Trophoblast cell (in vitro differentiated cells and primary cell): ENCODE measurements at regions not wholly inside any gene's neighbourhood (a gene's known extent, or its start where the extent isn't known, plus 50 kb on each side); places are given as distances from the start of the nearest gene placed in this dataset.

Source experiments
- DNase-seq, 2 donors: peaks; one replicate each; pipeline ENCODE4 v3.0.0-alpha.2; 2016
- H2AFZ ChIP-seq: 2 replicates; pipeline ENCODE4 v1.6.1; 2013; ENCODE audit warnings: low read length, moderate library complexity, mild to moderate bottlenecking; ENCODE audit not compliant: insufficient read depth, poor library complexity
- H2AK5ac ChIP-seq: 2 replicates; pipeline ENCODE4 v1.6.1; 2013; ENCODE audit warnings: mild to moderate bottlenecking, low read length
- H2BK120ac ChIP-seq: 2 replicates; pipeline ENCODE4 v1.6.1; 2013; ENCODE audit warnings: low read length, mild to moderate bottlenecking, moderate library complexity; ENCODE audit not compliant: insufficient read depth, poor library complexity
- H2BK12ac ChIP-seq: 2 replicates; pipeline ENCODE4 v1.6.1; 2013; ENCODE audit warnings: mild to moderate bottlenecking, low read length, moderate library complexity
- H2BK5ac ChIP-seq: 2 replicates; pipeline ENCODE4 v1.6.1; 2013; ENCODE audit warnings: low read length, low read depth, moderate library complexity, mild to moderate bottlenecking; ENCODE audit not compliant: poor library complexity
- H3K14ac ChIP-seq: 2 replicates; pipeline ENCODE4 v1.6.1; 2013; ENCODE audit warnings: mild to moderate bottlenecking, low read length
- H3K18ac ChIP-seq: 2 replicates; pipeline ENCODE4 v1.6.1; 2013; ENCODE audit warnings: mild to moderate bottlenecking, low read length
- H3K23ac ChIP-seq: 2 replicates; pipeline ENCODE4 v1.6.1; 2013; ENCODE audit warnings: low read length
- H3K27ac ChIP-seq: 2 replicates; pipeline ENCODE4 v1.5.1; 2013; ENCODE audit warnings: low read depth, mild to moderate bottlenecking, inconsistent platforms, low read length, moderate library complexity
- H3K27me3 ChIP-seq: 2 replicates; pipeline ENCODE4 v1.6.1; 2013; ENCODE audit warnings: inconsistent platforms, mild to moderate bottlenecking, low read length, moderate library complexity; ENCODE audit not compliant: insufficient read depth
- H3K36me3 ChIP-seq, 2 experiments: 1 replicate in 1 of 2; 2 replicates in 1 of 2; pipeline ENCODE4 v1.6.1; 2013; ENCODE audit warnings: low read length in 2 of 2, mild to moderate bottlenecking in 2 of 2, moderate library complexity in 1 of 2; ENCODE audit not compliant: insufficient read depth in 2 of 2, control insufficient read depth in 1 of 2
- H3K4ac ChIP-seq: 2 replicates; pipeline ENCODE4 v1.6.1; 2013; ENCODE audit warnings: low read depth, mild to moderate bottlenecking, low read length, moderate library complexity
- H3K4me1 ChIP-seq, 2 experiments: 1 replicate in 1 of 2; 2 replicates in 1 of 2; pipeline ENCODE4 v1.6.1; 2013; ENCODE audit warnings: low read length in 2 of 2, mild to moderate bottlenecking in 2 of 2, moderate library complexity in 1 of 2; ENCODE audit not compliant: insufficient read depth in 2 of 2, control insufficient read depth in 1 of 2
- H3K4me2 ChIP-seq: 2 replicates; pipeline ENCODE4 v1.6.1; 2013; ENCODE audit warnings: inconsistent platforms, mild to moderate bottlenecking, low read length, moderate library complexity
- H3K4me3 ChIP-seq: 2 replicates; pipeline ENCODE4 v1.5.1; 2013; ENCODE audit warnings: mild to moderate bottlenecking, low read depth, low read length, inconsistent platforms
- H3K79me1 ChIP-seq: one replicate; pipeline ENCODE4 v1.6.1; 2013; ENCODE audit warnings: low read length
- H3K79me2 ChIP-seq: 2 replicates; pipeline ENCODE4 v1.6.1; 2013; ENCODE audit warnings: low read length, mild to moderate bottlenecking; ENCODE audit not compliant: control insufficient read depth, insufficient read depth, poor library complexity
- H3K9ac ChIP-seq: 2 replicates; pipeline ENCODE4 v1.6.1; 2013; ENCODE audit warnings: mild to moderate bottlenecking, low read length
- H3K9me3 ChIP-seq: 2 replicates; pipeline ENCODE4 v1.6.1; 2013; ENCODE audit warnings: low read depth, mild to moderate bottlenecking, control low read depth, inconsistent platforms, low read length; ENCODE audit not compliant: insufficient read depth
- H4K12ac ChIP-seq: 2 replicates; pipeline ENCODE4 v1.6.1; 2013; ENCODE audit warnings: low read depth, mild to moderate bottlenecking, low read length, moderate library complexity
- H4K8ac ChIP-seq: 2 replicates; pipeline ENCODE4 v1.6.1; 2013; ENCODE audit warnings: low read depth, mild to moderate bottlenecking, low read length, moderate library complexity
- H4K91ac ChIP-seq: one replicate; pipeline ENCODE4 v1.6.1; 2013; ENCODE audit warnings: low read depth, mild to moderate bottlenecking, low read length, moderate library complexity
- WGBS: extraction: QIAGEN DNeasy Blood & Tissue Kit; methylation state at CpG from one replicate; pipeline ENCODE4 v1.1.7; 2013; ENCODE audit warnings: missing lambda C conversion rate; ENCODE audit not compliant: insufficient read length, insufficient coverage; ENCODE audit errors: extremely low coverage; 5-methylcytosine and 5-hydroxymethylcytosine counted together

DNA sequence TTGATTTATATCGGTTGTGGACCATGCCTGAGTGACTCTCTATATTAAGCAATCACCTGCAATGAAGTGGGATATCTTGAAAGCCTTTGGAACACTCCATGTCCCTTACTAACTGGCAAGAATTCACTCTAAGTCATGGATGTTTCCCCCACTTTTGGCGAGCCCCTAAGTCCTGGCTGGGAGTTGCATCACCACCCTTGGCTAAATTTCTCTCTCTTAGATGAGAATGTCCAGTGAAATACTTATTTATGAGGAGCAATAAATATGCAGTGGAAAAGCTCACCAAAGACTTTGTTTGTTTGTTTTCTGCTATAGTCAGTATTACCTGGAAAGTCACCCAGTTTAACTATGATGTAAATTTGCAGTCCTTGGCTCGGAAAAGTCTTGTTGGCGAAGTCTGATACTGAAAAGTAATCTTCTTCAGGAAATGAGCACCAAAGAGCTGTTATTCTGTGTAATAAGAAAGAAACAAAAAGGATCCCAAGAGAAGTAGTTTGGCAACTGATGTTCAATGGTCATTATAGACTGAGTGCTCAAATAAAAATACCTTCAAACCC is 333.8 kb downstream of the DMRT2 start:
- Histone ChIP-seq H3K27me3 (no peaks in the 10 kb centered on the region), H3K4me3 (no peak overlapping the region), H3K18ac (no peak overlapping the region), H3K79me2 (no peaks in the 10 kb centered on the region), H3K23ac (no peak overlapping the region), H3K4me1 (no peaks in the 10 kb centered on the region), H3K4me2 (no peak overlapping the region), H3K9me3 (no peaks in the 10 kb centered on the region), H3K36me3 (no peaks in the 10 kb centered on the region), H3K9ac (no peak overlapping the region), H3K14ac (no peak overlapping the region), H4K8ac (no peak overlapping the region), H2BK12ac (no peak overlapping the region), H4K91ac (no peak overlapping the region), H4K12ac (no peak overlapping the region), H3K27ac (no peak overlapping the region), H2BK5ac (no peak overlapping the region), H3K79me1 (no peaks in the 10 kb centered on the region), H2AFZ (no peak overlapping the region), H2BK120ac (no peak overlapping the region), H3K4ac (no peak overlapping the region), H2AK5ac (no peak overlapping the region)
- DNase-seq = no peak
- WGBS = no CpG with 5 or more reads among the region's 4 CpGs

DNA sequence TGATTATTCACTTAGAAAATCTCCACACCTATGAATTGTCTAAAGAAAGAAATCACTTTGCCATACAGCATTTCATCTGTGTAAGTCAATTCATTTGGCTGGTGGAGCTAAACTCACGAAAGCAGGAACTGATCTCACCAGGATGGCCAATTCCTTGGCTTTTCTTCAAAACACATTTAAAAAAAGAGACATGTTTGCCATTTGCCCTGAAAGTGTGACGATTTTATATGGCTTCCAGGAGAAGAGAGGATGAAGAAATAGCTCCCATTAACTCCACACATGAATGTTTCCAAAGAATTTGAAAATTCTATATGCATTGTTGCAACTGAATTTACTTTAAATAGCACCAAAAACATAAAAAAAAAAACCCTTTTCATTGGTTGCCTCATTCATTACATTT is 334.7 kb downstream of the DMRT2 start:
- no peak overlapping the region for H3K9ac ChIP-seq
- no peak overlapping the region for H3K4me3 ChIP-seq
- H3K23ac ChIP-seq = no peak overlapping the region
- no peak overlapping the region for H4K91ac ChIP-seq
- H3K27ac ChIP-seq = no peak overlapping the region
- H3K36me3 ChIP-seq = no peaks in the 10 kb centered on the region
- no peaks in the 10 kb centered on the region for H3K27me3 ChIP-seq
- no peak for DNase-seq
- H3K14ac ChIP-seq = no peak overlapping the region
- no peak overlapping the region for H4K8ac ChIP-seq
- no peak overlapping the region for H3K4ac ChIP-seq
- no peak overlapping the region for H4K12ac ChIP-seq
- H3K18ac ChIP-seq = no peak overlapping the region
- WGBS = no CpG with 5 or more reads among the region's 2 CpGs
- H3K9me3 ChIP-seq = no peaks in the 10 kb centered on the region
- H2BK5ac ChIP-seq = no peak overlapping the region
- H2BK120ac ChIP-seq = no peak overlapping the region
- no peak overlapping the region for H2AFZ ChIP-seq
- H3K4me1 ChIP-seq = no peaks in the 10 kb centered on the region
- H3K79me2 ChIP-seq = no peaks in the 10 kb centered on the region
- no peak overlapping the region for H2AK5ac ChIP-seq
- no peak overlapping the region for H3K4me2 ChIP-seq
- H2BK12ac ChIP-seq = no peak overlapping the region
- no peaks in the 10 kb centered on the region for H3K79me1 ChIP-seq

DNA sequence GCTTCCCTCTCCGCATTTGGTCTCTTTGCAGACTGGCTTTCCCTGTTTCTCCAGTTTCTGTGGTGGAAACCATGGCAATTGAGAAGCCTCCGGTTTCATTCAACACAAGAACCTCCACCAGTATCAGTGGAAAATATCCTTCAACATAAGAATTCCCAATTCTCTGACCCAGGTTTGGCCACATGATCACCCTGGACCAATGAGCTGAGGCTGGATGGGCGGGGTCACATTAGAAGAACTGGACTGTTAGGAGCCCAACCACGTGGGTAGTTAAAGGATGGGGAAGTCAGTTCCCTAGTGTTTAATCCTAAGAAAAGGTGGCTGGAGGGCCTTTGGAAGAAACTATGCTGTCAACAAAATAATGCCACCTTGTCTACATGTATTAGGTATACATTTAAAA is 336.3 kb downstream of the DMRT2 start:
- H3K23ac ChIP-seq = no peak overlapping the region

DNA sequence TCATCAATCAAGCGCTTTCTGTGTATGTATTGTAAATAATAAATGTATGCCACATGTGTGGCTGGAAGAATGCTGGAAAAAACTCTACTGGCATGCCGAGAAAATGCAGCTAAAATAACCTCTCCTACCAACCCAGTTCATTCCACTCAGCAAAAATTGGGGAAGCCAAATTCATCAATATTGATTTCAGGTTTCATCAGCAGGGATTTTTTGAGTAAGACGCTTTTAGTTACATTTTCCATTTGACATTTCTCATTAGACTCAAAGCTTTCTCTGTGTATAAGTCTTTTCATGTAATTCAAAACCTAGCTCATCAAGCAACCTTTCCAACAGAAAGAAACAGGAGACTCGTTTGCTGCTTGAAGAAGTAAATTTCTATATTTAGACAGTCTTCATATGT is 338.1 kb downstream of the DMRT2 start:
- H4K12ac ChIP-seq = no peak overlapping the region
- H3K27me3 ChIP-seq = no peaks in the 10 kb centered on the region
- no peaks in the 10 kb centered on the region for H3K79me2 ChIP-seq
- H3K36me3 ChIP-seq = no peaks in the 10 kb centered on the region
- no peak overlapping the region for H3K23ac ChIP-seq
- no peak overlapping the region for H2AFZ ChIP-seq
- H4K91ac ChIP-seq = no peak overlapping the region
- DNase-seq = no peak
- no peak overlapping the region for H2BK12ac ChIP-seq
- no peaks in the 10 kb centered on the region for H3K79me1 ChIP-seq
- no peak overlapping the region for H3K9ac ChIP-seq
- H3K4me3 ChIP-seq = no peak overlapping the region
- H3K9me3 ChIP-seq = no peaks in the 10 kb centered on the region
- no peak overlapping the region for H3K27ac ChIP-seq
- no peak overlapping the region for H3K4ac ChIP-seq
- H3K4me2 ChIP-seq = no peak overlapping the region
- no peak overlapping the region for H2AK5ac ChIP-seq
- no peaks in the 10 kb centered on the region for H3K4me1 ChIP-seq
- no peak overlapping the region for H2BK120ac ChIP-seq
- H3K18ac ChIP-seq = no peak overlapping the region
- no peak overlapping the region for H2BK5ac ChIP-seq
- H4K8ac ChIP-seq = no peak overlapping the region
- WGBS = no CpG with 5 or more reads among the region's 4 CpGs
- H3K14ac ChIP-seq = no peak overlapping the region

More for the DNA sequence above, 336.3 kb downstream of the DMRT2 start:
- WGBS = no CpG with 5 or more reads among the region's 4 CpGs
- Histone ChIP-seq H2BK5ac (no peak overlapping the region), H4K12ac (no peak overlapping the region), H3K79me2 (no peaks in the 10 kb centered on the region), H3K27ac (no peak overlapping the region), H3K9ac (no peak overlapping the region), H3K18ac (no peak overlapping the region), H3K4me3 (no peak overlapping the region), H4K91ac (no peak overlapping the region), H3K27me3 (no peaks in the 10 kb centered on the region), H3K14ac (no peak overlapping the region), H3K9me3 (no peaks in the 10 kb centered on the region), H4K8ac (no peak overlapping the region), H2AK5ac (no peak overlapping the region), H3K36me3 (no peaks in the 10 kb centered on the region), H3K79me1 (no peaks in the 10 kb centered on the region), H3K4me2 (no peak overlapping the region), H2BK12ac (no peak overlapping the region), H2AFZ (no peak overlapping the region), H3K4ac (no peak overlapping the region), H3K4me1 (no peaks in the 10 kb centered on the region), H2BK120ac (no peak overlapping the region)
- DNase-seq = peak; percentile 34 to 44
